HCT116 (cell line): ENCODE measurements at regions not wholly inside any gene's neighbourhood (a gene's known extent, or its start where the extent isn't known, plus 50 kb on each side); places are given as distances from the start of the nearest gene placed in this dataset.

Source experiments
- ATAC-seq: fragments of 200-7000 bp; cut with Tn5 transposase; 2 replicates; pipeline ENCODE4 v1.9.1; 2020; ENCODE audit warnings: mild to moderate bottlenecking, moderate library complexity
- BruUV-seq: library from RNA; stranded (reverse); fragments of 400-500 nt; replicated peaks from 2 replicates; lab custom pipeline; 2021; lab: Mats Ljungman, UMichigan
- CTCF ChIA-PET: fragments of 300-600 bp; sonication (Branson Sonifier 250); formaldehyde crosslinking; loops from one replicate; lab custom pipeline; 2021; ENCODE audit warnings: antibody characterized with exemption; lab: Charles Lee
- POLR2A ChIA-PET: fragments of 300-600, 350-600 bp; sonication (Branson Sonifier 250); formaldehyde crosslinking; loops from one replicate; lab custom pipeline; 2021; ENCODE audit warnings: antibody characterized with exemption; lab: Charles Lee
- RAD21 ChIA-PET, 2 experiments: fragments of 300-600 bp; sonication (Branson Sonifier 250); formaldehyde crosslinking; loops; one replicate each; lab custom pipeline; 2023; ENCODE audit warnings: low total read pairs in 2 of 2; ENCODE audit not compliant: uncharacterized antibody in 2 of 2, unreplicated experiment in 2 of 2, low non-redundant PET in 1 of 2; lab: Charles Lee
- DNase-seq: peaks from one replicate; pipeline ENCODE4 v3.0.0-alpha.2; 2010; ENCODE audit warnings: low read depth, low spot score
- H2AFZ ChIP-seq: fragments of 200-600 bp; shearing (Covaris generic), sonication (generic); 2 replicates; pipeline ENCODE4 v1.6.1; 2017; ENCODE audit warnings: low read depth, mixed run types, mixed read lengths, antibody characterized with exemption, low read length; ENCODE audit not compliant: poor library complexity, severe bottlenecking
- H3K27ac ChIP-seq: 2 replicates; pipeline ENCODE4 v1.5.1; 2012; ENCODE audit warnings: low read depth, low read length
- H3K27me3 ChIP-seq: fragments of 200-600 bp; sonication (generic); 2 replicates; pipeline ENCODE4 v1.6.1; 2016; ENCODE audit warnings: mixed run types, low read length, mixed read lengths; ENCODE audit not compliant: insufficient read depth
- H3K36me3 ChIP-seq, 2 experiments: fragments of 200-500 bp in 1 of 2; fragments of 200-600 bp in 1 of 2; sonication (Bioruptor generic) in 1 of 2; sonication (generic) in 1 of 2; 2 replicates each; pipeline versions ENCODE4 v1.5.1 to v1.6.1; 2014 to 2016; ENCODE audit warnings: low read length in 2 of 2, inconsistent platforms in 1 of 2, mixed read lengths in 1 of 2, mixed run types in 1 of 2; ENCODE audit not compliant: insufficient read depth in 2 of 2, control insufficient read depth in 1 of 2
- H3K4me1 ChIP-seq, 2 experiments: fragments of 200-600 bp in 1 of 2; sonication (generic) in 1 of 2; 2 replicates each; pipeline versions ENCODE4 v1.5.1 to v1.6.1; 2012 to 2017; ENCODE audit warnings: low read length in 2 of 2, inconsistent platforms in 1 of 2, mild to moderate bottlenecking in 1 of 2, mixed read lengths in 1 of 2, mixed run types in 1 of 2, moderate library complexity in 1 of 2; ENCODE audit not compliant: insufficient read depth in 2 of 2, control insufficient read depth in 1 of 2
- H3K4me2 ChIP-seq: fragments of 200-600 bp; sonication (generic); 2 replicates; pipeline ENCODE4 v1.6.1; 2017; ENCODE audit warnings: mixed run types, low read length, mixed read lengths
- H3K4me3 ChIP-seq, 2 experiments: fragments of 200-600 bp in 1 of 2; sonication (generic) in 1 of 2; replicated peaks in 1 of 2; 2 replicates each; pipeline ENCODE4 v1.5.1; 2011 to 2016; ENCODE audit warnings: low read length in 2 of 2, control low read depth in 1 of 2, low read depth in 1 of 2, mild to moderate bottlenecking in 1 of 2, mixed read lengths in 1 of 2, mixed run types in 1 of 2
- H3K79me2 ChIP-seq: fragments of 200-600 bp; sonication (generic); 2 replicates; pipeline ENCODE4 v1.6.1; 2017; ENCODE audit warnings: mild to moderate bottlenecking, mixed run types, low read length, moderate library complexity, mixed read lengths; ENCODE audit not compliant: insufficient read depth
- H3K9ac ChIP-seq: fragments of 200-600 bp; sonication (generic); 2 replicates; pipeline ENCODE4 v1.6.1; 2016; ENCODE audit warnings: low read length, mixed read lengths
- H3K9me2 ChIP-seq: fragments of 200-600 bp; sonication (generic), shearing (Covaris generic); 2 replicates; pipeline ENCODE4 v1.6.1; 2017; ENCODE audit warnings: mixed run types, mild to moderate bottlenecking, moderate library complexity; ENCODE audit not compliant: insufficient read depth
- H3K9me3 ChIP-seq, 2 experiments: fragments of 200-500 bp in 1 of 2; fragments of 200-600 bp in 1 of 2; sonication (Bioruptor generic) in 1 of 2; sonication (generic) in 1 of 2; 2 replicates each; pipeline ENCODE4 v1.6.1; 2014 to 2017; ENCODE audit warnings: low read length in 2 of 2, mixed read lengths in 2 of 2, inconsistent platforms in 1 of 2, low read depth in 1 of 2, mild to moderate bottlenecking in 1 of 2, mixed run types in 1 of 2, moderate library complexity in 1 of 2; ENCODE audit not compliant: control insufficient read depth in 1 of 2, insufficient read depth in 1 of 2
- H4K20me1 ChIP-seq: fragments of 200-600 bp; sonication (generic), shearing (Covaris generic); 2 replicates; pipeline ENCODE4 v1.6.1; 2017; ENCODE audit warnings: mixed run types, mild to moderate bottlenecking, moderate library complexity; ENCODE audit not compliant: insufficient read depth
- CTCF ChIP-seq, 3 experiments: fragments of 200-600 bp in 1 of 3; sonication (generic) in 1 of 3; IDR thresholded peaks in 2 of 3; conservative IDR thresholded peaks in 1 of 3; 2 replicates each; pipeline ENCODE4 v1.5.1; 2012 to 2017; ENCODE audit warnings: low read depth in 2 of 3, low read length in 2 of 3, antibody characterized with exemption in 1 of 3, borderline replicate concordance in 1 of 3, control low read depth in 1 of 3, mild to moderate bottlenecking in 1 of 3, mixed read lengths in 1 of 3, mixed run types in 1 of 3, moderate library complexity in 1 of 3; ENCODE audit not compliant: insufficient read depth in 1 of 3
- EGR1 ChIP-seq: IDR thresholded peaks from 2 replicates; pipeline ENCODE4 v1.6.1; 2012; ENCODE audit warnings: low read depth
- ELF1 ChIP-seq: IDR thresholded peaks from 2 replicates; pipeline ENCODE4 v1.6.1; 2012; ENCODE audit warnings: low read depth, borderline replicate concordance
- EZH2phosphoT487 ChIP-seq: fragments of 200-600 bp; IDR thresholded peaks from 2 replicates; pipeline ENCODE4 v1.6.1; 2018; ENCODE audit warnings: antibody characterized with exemption, borderline replicate concordance
- JUND ChIP-seq: IDR thresholded peaks from 2 replicates; pipeline ENCODE4 v1.6.1; 2012
- MAX ChIP-seq: IDR thresholded peaks from 2 replicates; pipeline ENCODE4 v1.6.1; 2012
- POLR2A ChIP-seq: IDR thresholded peaks from 2 replicates; pipeline ENCODE4 v1.7.0; 2011; ENCODE audit warnings: borderline replicate concordance; ENCODE audit not compliant: insufficient read depth, insufficient read length; ENCODE audit errors: extremely low read depth
- POLR2AphosphoS5 ChIP-seq: IDR thresholded peaks from 2 replicates; pipeline ENCODE4 v1.6.1; 2011; ENCODE audit warnings: mild to moderate bottlenecking, low read depth, low read length, moderate library complexity
- RAD21 ChIP-seq: IDR thresholded peaks from 2 replicates; pipeline ENCODE4 v1.6.1; 2012; ENCODE audit warnings: low read depth, mild to moderate bottlenecking
- SIN3A ChIP-seq: IDR thresholded peaks from 2 replicates; pipeline ENCODE4 v1.6.1; 2012; ENCODE audit warnings: low read depth
- TCF7L2 ChIP-seq: IDR thresholded peaks from 2 replicates; pipeline ENCODE4 v1.7.0; 2011; ENCODE audit warnings: borderline replicate concordance, inconsistent platforms; ENCODE audit not compliant: insufficient read depth, insufficient read length; ENCODE audit errors: extremely low read depth
- ZBTB33 ChIP-seq: IDR thresholded peaks from 2 replicates; pipeline ENCODE4 v1.6.1; 2011; ENCODE audit warnings: mild to moderate bottlenecking, low read length, moderate library complexity; ENCODE audit not compliant: insufficient replicate concordance; ENCODE audit errors: extremely low read depth
- ZFX ChIP-seq: fragments of 450-650 bp; IDR thresholded peaks from 2 replicates; pipeline ENCODE4 v1.6.1; 2017
- ZNF274 ChIP-seq: fragments of 200-500 bp; sonication (Bioruptor generic); IDR thresholded peaks from 2 replicates; pipeline ENCODE4 v1.6.1; 2014; ENCODE audit warnings: mild to moderate bottlenecking, low read depth, low read length, inconsistent platforms
- intact Hi-C: fragments of 100-400 bp; cut with micrococcal nuclease; formaldehyde crosslinking; loops from 2 replicates; pipeline ENCODE4 v1.10.0; 2022

GRCh38 chr4:29082684-29083083 is 1637.5 kb upstream of the PCDH7 start:
- TF ChIP-seq ZFX (no peak), POLR2AphosphoS5 (no peak), ZNF274 (no peak)
- TF ChIP-seq, all 23 proteins: peak for 0
- intact Hi-C loops: no loop called here
- H3K36me3 ChIP-seq: no peaks in the 10 kb centered on the region
- ChIA-PET CTCF (no interaction called here), POLR2A (no interaction called here), RAD21 (no interaction called here)
- no peaks in the 10 kb centered on the region for H3K79me2 ChIP-seq
- H3K9me2 ChIP-seq: no peaks in the 10 kb centered on the region
- H3K4me2 ChIP-seq: no peak overlapping the region
- ATAC-seq (no peak), DNase-seq (no peak)
- no peak overlapping the region for H3K4me3 ChIP-seq
- no peak overlapping the region for H3K9ac ChIP-seq
- no peaks in the 10 kb centered on the region for H3K4me1 ChIP-seq
- no peak overlapping the region for H3K27ac ChIP-seq
- no peaks in the 10 kb centered on the region for H4K20me1 ChIP-seq
- no peaks in the 10 kb centered on the region for H3K9me3 ChIP-seq
- no peak overlapping the region for H2AFZ ChIP-seq
- H3K27me3 ChIP-seq: no peaks in the 10 kb centered on the region
- BruUV-seq: no TSS peak

GRCh38 chr4:29085748-29086147 is 1634.4 kb upstream of the PCDH7 start:
- ChIA-PET POLR2A (no interaction called here), RAD21 (no interaction called here), CTCF (no interaction called here)
- DNase-seq (no peak), ATAC-seq (no peak)
- Histone ChIP-seq H3K27me3 (no peaks in the 10 kb centered on the region), H3K9ac (no peak overlapping the region), H3K36me3 (no peaks in the 10 kb centered on the region), H3K4me1 (no peaks in the 10 kb centered on the region), H3K27ac (no peak overlapping the region), H2AFZ (no peak overlapping the region), H3K9me2 (no peaks in the 10 kb centered on the region), H3K9me3 (no peaks in the 10 kb centered on the region), H4K20me1 (no peaks in the 10 kb centered on the region), H3K4me3 (no peak overlapping the region), H3K4me2 (no peak overlapping the region), H3K79me2 (no peaks in the 10 kb centered on the region)
- no TSS peak for BruUV-seq
- no peak for TF ChIP-seq SIN3A
- no peak for TF ChIP-seq RAD21
- TF ChIP-seq ZNF274: no peak
- no peak for TF ChIP-seq ELF1
- TF ChIP-seq EGR1: no peak
- no peak for TF ChIP-seq EZH2phosphoT487
- no peak for TF ChIP-seq POLR2A
- TF ChIP-seq MAX: no peak
- no peak for TF ChIP-seq CTCF (IDR thresholded peaks at IDR 0.05 in 2 of 3, conservative IDR thresholded peaks at IDR 0.05 in 1 of 3; ENCODE audit: borderline replicate concordance in 1 of 3, insufficient read depth in 1 of 3, low read depth in 2 of 3, low read length in 2 of 3)
- no peak for TF ChIP-seq ZBTB33
- TF ChIP-seq JUND: no peak
- no peak for TF ChIP-seq TCF7L2
- no peak for TF ChIP-seq ZFX
- intact Hi-C loops: no loop called here
